ENCODE measurements at regions not wholly inside any gene's neighbourhood (a gene's known extent, or its start where the extent isn't known, plus 50 kb on each side); places are given as distances from the start of the nearest gene placed in this dataset.

- Histone ChIP-seq H3K4me1 (ENCODE audit: control insufficient read depth, insufficient read depth, low read length) (no peaks in the 10 kb centered on the region), H3K27ac (ENCODE audit: extremely low read depth, low read depth, low read length) (no peak overlapping the region)
- no peak for TF ChIP-seq OVOL3 (tag by site-specific recombination; IDR thresholded peaks at IDR 0.05)
- TF ChIP-seq INSM2 (tag by site-specific recombination; IDR thresholded peaks at IDR 0.05), result no peak
- no peak for TF ChIP-seq ZBTB7A (tag by site-specific recombination; IDR thresholded peaks at IDR 0.05; ENCODE audit: low read depth)
- TF ChIP-seq IKZF3 (tag by site-specific recombination; IDR thresholded peaks at IDR 0.05), result no peak
- no peak for TF ChIP-seq ZNF623 (tag by site-specific recombination; IDR thresholded peaks at IDR 0.05)
- no peak for TF ChIP-seq ZNF157 (tag by site-specific recombination; IDR thresholded peaks at IDR 0.05)
- TF ChIP-seq ZNF791 (tag by site-specific recombination; IDR thresholded peaks at IDR 0.05), result no peak
- no peak for TF ChIP-seq ZNF416 (tag by site-specific recombination; IDR thresholded peaks at IDR 0.05)
- TF ChIP-seq ZNF24 (tag by site-specific recombination; IDR thresholded peaks at IDR 0.05), result no peak
- no peak for TF ChIP-seq HOXA7 (CRISPR knock-in tag; IDR thresholded peaks at IDR 0.05; ENCODE audit: borderline replicate concordance)
These were observed 98.5 kb downstream of the DSEL start for GRCh38 chr18:67417864-67418523.

GRCh38 chr18:67411116-67411515, 105.4 kb downstream of the DSEL start:
- TF ChIP-seq ZFP69B (tag by site-specific recombination; IDR thresholded peaks at IDR 0.05) (no peak), YY1 (tag by site-specific recombination; IDR thresholded peaks at IDR 0.05) (no peak), ZNF610 (tag by site-specific recombination; IDR thresholded peaks at IDR 0.05; ENCODE audit: borderline replicate concordance) (no peak), SCRT1 (tag by site-specific recombination; IDR thresholded peaks at IDR 0.05; ENCODE audit: borderline replicate concordance) (no peak), ZNF391 (tag by site-specific recombination; IDR thresholded peaks at IDR 0.05; ENCODE audit: borderline replicate concordance, low read depth) (no peak), ZNF488 (tag by site-specific recombination; IDR thresholded peaks at IDR 0.05) (no peak), ZNF510 (tag by site-specific recombination; IDR thresholded peaks at IDR 0.05; ENCODE audit: insufficient replicate concordance) (no peak), ZNF121 (tag by site-specific recombination; IDR thresholded peaks at IDR 0.05) (no peak), SETDB1 (IDR thresholded peaks at IDR 0.05; ENCODE audit: insufficient read length, low read length) (no peak), ZNF37A (tag by site-specific recombination; IDR thresholded peaks at IDR 0.05) (no peak), ZEB2 (tag by site-specific recombination; IDR thresholded peaks at IDR 0.05) (no peak), ZSCAN23 (tag by site-specific recombination; IDR thresholded peaks at IDR 0.05) (no peak), MYNN (tag by site-specific recombination; IDR thresholded peaks at IDR 0.05; ENCODE audit: borderline replicate concordance) (no peak), HOXA7 (CRISPR knock-in tag; IDR thresholded peaks at IDR 0.05; ENCODE audit: borderline replicate concordance) (no peak), ZNF837 (tag by site-specific recombination; IDR thresholded peaks at IDR 0.05) (no peak), ZNF513 (tag by site-specific recombination; IDR thresholded peaks at IDR 0.05) (no peak), ZNF114 (tag by site-specific recombination; IDR thresholded peaks at IDR 0.05) (no peak), ZNF623 (tag by site-specific recombination; IDR thresholded peaks at IDR 0.05) (no peak)
- POLR2A ChIA-PET, result no interaction called here
- no peaks in the 10 kb centered on the region for H3K36me3 ChIP-seq (ENCODE audit: control insufficient read depth in 2 of 2, insufficient read depth in 1 of 2, low read length in 2 of 2)
- no peak overlapping the region for H3K27ac ChIP-seq (ENCODE audit: extremely low read depth, low read depth, low read length)
- CTCF ChIA-PET, result no interaction called here
- no peaks in the 10 kb centered on the region for H3K9me3 ChIP-seq (ENCODE audit: control insufficient read depth, insufficient read depth, low read depth, low read length)
- H3K4me1 ChIP-seq (ENCODE audit: control insufficient read depth, insufficient read depth, low read length), result no peaks in the 10 kb centered on the region
- no peak overlapping the region for H3K4me3 ChIP-seq (ENCODE audit: low read depth, low read length)

More at GRCh38 chr18:67417864-67418523, 98.5 kb downstream of the DSEL start:
- ChIA-PET POLR2A (no interaction called here), CTCF (no interaction called here)
- Histone ChIP-seq H3K36me3 (ENCODE audit: control insufficient read depth in 2 of 2, insufficient read depth in 1 of 2, low read length in 2 of 2) (no peaks in the 10 kb centered on the region), H3K9me3 (ENCODE audit: control insufficient read depth, insufficient read depth, low read depth, low read length) (no peaks in the 10 kb centered on the region), H3K4me3 (ENCODE audit: low read depth, low read length) (no peak overlapping the region)
